Astrocyte (in vitro differentiated cells and primary cell): ENCODE measurements at regions not wholly inside any gene's neighbourhood (a gene's known extent, or its start where the extent isn't known, plus 50 kb on each side); places are given as distances from the start of the nearest gene placed in this dataset.
A peak's percentile ranks its signal among the peaks of the same experiment; 100 is the strongest.

Experiments used
- DNase-seq: peaks from one replicate; pipeline ENCODE4 v3.0.0-alpha.2; 2010; ENCODE audit warnings: low read depth
- FAIRE-seq: peaks from 2 replicates; lab custom pipeline; 2011; peaks lifted over from hg19 to GRCh38; lab: Jason Lieb, UNC
- H2AFZ ChIP-seq: 2 replicates; pipeline ENCODE4 v1.6.0; 2012; ENCODE audit warnings: low read depth, low read length, inconsistent platforms
- H3K27ac ChIP-seq: 2 replicates; pipeline ENCODE4 v1.5.1; 2011; ENCODE audit warnings: low read depth, low read length, inconsistent platforms
- H3K27me3 ChIP-seq: 2 replicates; pipeline ENCODE4 v1.6.0; 2011; ENCODE audit warnings: low read length, inconsistent platforms; ENCODE audit not compliant: insufficient read depth
- H3K36me3 ChIP-seq: 2 replicates; pipeline ENCODE4 v1.5.1; 2011; ENCODE audit warnings: low read length, inconsistent platforms; ENCODE audit not compliant: insufficient read depth
- H3K4me1 ChIP-seq: 2 replicates; pipeline ENCODE4 v1.5.1; 2011; ENCODE audit warnings: low read length, inconsistent platforms; ENCODE audit not compliant: insufficient read depth
- H3K4me2 ChIP-seq: 2 replicates; pipeline ENCODE4 v1.6.0; 2012; ENCODE audit warnings: low read length, inconsistent platforms
- H3K4me3 ChIP-seq: 2 replicates; pipeline ENCODE4 v1.5.1; 2011; ENCODE audit warnings: low read depth, mild to moderate bottlenecking, low read length, inconsistent platforms; ENCODE audit not compliant: insufficient read depth
- H3K79me2 ChIP-seq: 2 replicates; pipeline ENCODE4 v1.6.0; 2012; ENCODE audit warnings: mild to moderate bottlenecking, low read length, inconsistent platforms; ENCODE audit not compliant: insufficient read depth
- H3K9ac ChIP-seq: 2 replicates; pipeline ENCODE4 v1.6.0; 2012; ENCODE audit warnings: mild to moderate bottlenecking, low read length, inconsistent platforms
- H3K9me3 ChIP-seq: 2 replicates; pipeline ENCODE4 v1.5.1; 2012; ENCODE audit warnings: low read depth, mild to moderate bottlenecking, low read length, inconsistent platforms; ENCODE audit not compliant: insufficient read depth
- H4K20me1 ChIP-seq: 2 replicates; pipeline ENCODE4 v1.6.0; 2012; ENCODE audit warnings: low read length, inconsistent platforms; ENCODE audit not compliant: insufficient read depth
- H3K27ac Mint-ChIP-seq: one replicate; pipeline ENCODE4 v1.8.0; 2021; ENCODE audit warnings: mild to moderate bottlenecking, mixed read lengths; ENCODE audit not compliant: unreplicated experiment
- H3K27me3 Mint-ChIP-seq: one replicate; pipeline ENCODE4 v1.8.0; 2021; ENCODE audit warnings: low read depth, mixed read lengths; ENCODE audit not compliant: unreplicated experiment
- H3K36me3 Mint-ChIP-seq: one replicate; pipeline ENCODE4 v1.8.0; 2021; ENCODE audit warnings: low read depth, mixed read lengths; ENCODE audit not compliant: unreplicated experiment
- H3K4me1 Mint-ChIP-seq: one replicate; pipeline ENCODE4 v1.8.0; 2021; ENCODE audit warnings: low read depth, mixed read lengths; ENCODE audit not compliant: unreplicated experiment
- H3K4me3 Mint-ChIP-seq: one replicate; pipeline ENCODE4 v1.8.0; 2021; ENCODE audit warnings: mild to moderate bottlenecking, moderate library complexity, mixed read lengths; ENCODE audit not compliant: unreplicated experiment
- H3K9me3 Mint-ChIP-seq: one replicate; pipeline ENCODE4 v1.8.0; 2021; ENCODE audit warnings: mild to moderate bottlenecking, mixed read lengths; ENCODE audit not compliant: unreplicated experiment
- EZH2 ChIP-seq: IDR thresholded peaks from 2 replicates; pipeline ENCODE4 v1.6.1; 2012; ENCODE audit warnings: mild to moderate bottlenecking, low read length, inconsistent platforms; ENCODE audit not compliant: insufficient read depth
- TF ChIP-seq, protein P1 (sequence below): IDR thresholded peaks from 2 replicates; pipeline ENCODE4 v1.5.1; 2011; ENCODE audit warnings: low read depth, mild to moderate bottlenecking, inconsistent platforms, low read length, moderate library complexity; ENCODE audit not compliant: insufficient read depth

- Histone ChIP-seq H4K20me1 (no peaks in the 10 kb centered on the region), H3K4me1 (no peaks in the 10 kb centered on the region), H3K4me2 (peak overlapping the region; percentile 85), H3K4me3 (peak overlapping the region; percentile 52), H3K9me3 (no peaks in the 10 kb centered on the region), H3K36me3 (no peaks in the 10 kb centered on the region), H2AFZ (peak overlapping the region; percentile 74), H3K9ac (peak overlapping the region; percentile 69), H3K79me2 (no peaks in the 10 kb centered on the region), H3K27me3 (no peaks in the 10 kb centered on the region), H3K27ac (peak overlapping the region; percentile 62)
- Mint-ChIP-seq H3K4me3 (no peak overlapping the region), H3K27ac (no peak overlapping the region), H3K36me3 (no peaks in the 10 kb centered on the region), H3K4me1 (no peaks in the 10 kb centered on the region), H3K9me3 (peaks cover 2% of the 10 kb centered on the region), H3K27me3 (no peaks in the 10 kb centered on the region)
- peak; percentile 79 for DNase-seq
- peak; percentile 50 for FAIRE-seq
- no peak for TF ChIP-seq EZH2
- TF ChIP-seq, protein P1, sequence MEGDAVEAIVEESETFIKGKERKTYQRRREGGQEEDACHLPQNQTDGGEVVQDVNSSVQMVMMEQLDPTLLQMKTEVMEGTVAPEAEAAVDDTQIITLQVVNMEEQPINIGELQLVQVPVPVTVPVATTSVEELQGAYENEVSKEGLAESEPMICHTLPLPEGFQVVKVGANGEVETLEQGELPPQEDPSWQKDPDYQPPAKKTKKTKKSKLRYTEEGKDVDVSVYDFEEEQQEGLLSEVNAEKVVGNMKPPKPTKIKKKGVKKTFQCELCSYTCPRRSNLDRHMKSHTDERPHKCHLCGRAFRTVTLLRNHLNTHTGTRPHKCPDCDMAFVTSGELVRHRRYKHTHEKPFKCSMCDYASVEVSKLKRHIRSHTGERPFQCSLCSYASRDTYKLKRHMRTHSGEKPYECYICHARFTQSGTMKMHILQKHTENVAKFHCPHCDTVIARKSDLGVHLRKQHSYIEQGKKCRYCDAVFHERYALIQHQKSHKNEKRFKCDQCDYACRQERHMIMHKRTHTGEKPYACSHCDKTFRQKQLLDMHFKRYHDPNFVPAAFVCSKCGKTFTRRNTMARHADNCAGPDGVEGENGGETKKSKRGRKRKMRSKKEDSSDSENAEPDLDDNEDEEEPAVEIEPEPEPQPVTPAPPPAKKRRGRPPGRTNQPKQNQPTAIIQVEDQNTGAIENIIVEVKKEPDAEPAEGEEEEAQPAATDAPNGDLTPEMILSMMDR = no peak
These were observed 1183.7 kb upstream of the TMEM132C start for GRCh38 chr12:127083008-127083949.

DNA sequence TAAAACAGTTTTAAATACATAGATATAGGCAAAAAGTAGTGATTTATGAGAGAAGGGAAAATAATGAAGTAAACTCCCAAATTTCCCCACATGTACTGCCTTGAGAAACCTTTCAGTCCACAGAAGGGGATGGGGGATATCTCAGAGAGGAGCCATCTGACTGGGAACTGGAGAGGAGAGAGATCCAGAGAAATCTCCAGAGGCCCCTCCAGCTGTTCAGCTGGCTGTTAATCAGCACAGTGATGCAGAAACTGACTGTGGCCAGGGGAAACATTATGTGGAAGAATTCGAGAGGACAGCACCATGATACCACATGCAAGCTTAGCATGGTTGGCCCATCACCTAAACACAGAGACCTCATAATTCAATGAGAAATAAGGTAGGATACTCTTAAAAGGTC, 1165.9 kb upstream of the TMEM132C start:
- no peak for TF ChIP-seq EZH2
- TF ChIP-seq, protein P1 = no peak
- DNase-seq (no peak), FAIRE-seq (no peak)
- H3K27me3 ChIP-seq = no peaks in the 10 kb centered on the region
- no peaks in the 10 kb centered on the region for H4K20me1 ChIP-seq
- H3K4me2 ChIP-seq = no peak overlapping the region
- no peaks in the 10 kb centered on the region for H3K4me1 Mint-ChIP-seq
- no peaks in the 10 kb centered on the region for H3K36me3 Mint-ChIP-seq
- H3K4me1 ChIP-seq = no peaks in the 10 kb centered on the region
- H3K27me3 Mint-ChIP-seq = no peaks in the 10 kb centered on the region
- no peak overlapping the region for H2AFZ ChIP-seq
- H3K9me3 ChIP-seq = no peaks in the 10 kb centered on the region
- H3K4me3 Mint-ChIP-seq = no peak overlapping the region
- no peak overlapping the region for H3K4me3 ChIP-seq
- H3K79me2 ChIP-seq = no peaks in the 10 kb centered on the region
- H3K9me3 Mint-ChIP-seq = peaks cover 4% of the 10 kb centered on the region
- no peak overlapping the region for H3K27ac ChIP-seq
- no peak overlapping the region for H3K9ac ChIP-seq
- no peaks in the 10 kb centered on the region for H3K36me3 ChIP-seq
- no peak overlapping the region for H3K27ac Mint-ChIP-seq

GRCh38 chr12:127106041-127106440, 1160.9 kb upstream of the TMEM132C start:
- H3K27me3 Mint-ChIP-seq = no peaks in the 10 kb centered on the region
- H3K4me2 ChIP-seq = no peak overlapping the region
- H3K9ac ChIP-seq = no peak overlapping the region
- no peak overlapping the region for H3K27ac Mint-ChIP-seq
- H3K27ac ChIP-seq = no peak overlapping the region
- no peak for DNase-seq
- H3K9me3 ChIP-seq = no peaks in the 10 kb centered on the region
- no peak overlapping the region for H2AFZ ChIP-seq
- H3K4me1 Mint-ChIP-seq = no peaks in the 10 kb centered on the region
- TF ChIP-seq, protein P1 = no peak
- no peak for TF ChIP-seq EZH2
- FAIRE-seq = no peak
- no peak overlapping the region for H3K4me3 Mint-ChIP-seq
- no peaks in the 10 kb centered on the region for H3K36me3 Mint-ChIP-seq
- no peaks in the 10 kb centered on the region for H3K4me1 ChIP-seq
- H4K20me1 ChIP-seq = no peaks in the 10 kb centered on the region
- H3K4me3 ChIP-seq = no peak overlapping the region
- no peaks in the 10 kb centered on the region for H3K79me2 ChIP-seq
- H3K36me3 ChIP-seq = no peaks in the 10 kb centered on the region
- peaks cover 11% of the 10 kb centered on the region for H3K9me3 Mint-ChIP-seq
- no peaks in the 10 kb centered on the region for H3K27me3 ChIP-seq
